ENCODE measurements at regions not wholly inside any gene's neighbourhood (a gene's known extent, or its start where the extent isn't known, plus 50 kb on each side); places are given as distances from the start of the nearest gene placed in this dataset.

DNA sequence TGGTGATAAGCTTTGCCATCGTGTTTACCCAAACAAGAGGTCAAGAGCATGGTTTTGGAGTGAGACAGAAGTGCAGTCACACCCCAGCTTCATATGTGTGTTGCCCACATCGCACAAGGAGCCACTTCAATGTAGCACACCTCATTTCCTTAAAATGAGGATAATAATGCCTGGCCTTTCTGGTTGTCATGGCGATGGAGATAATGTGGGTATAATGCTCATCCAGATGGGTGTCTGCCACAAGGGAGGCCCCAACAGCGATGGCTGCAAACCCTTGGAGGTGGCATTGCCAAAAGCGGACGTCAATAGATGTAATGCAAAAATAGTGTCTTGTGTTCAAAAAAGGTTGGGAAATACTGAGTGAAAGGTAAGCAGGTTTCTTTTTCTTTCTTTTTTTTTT is 83.1 kb upstream of the AJAP1 start:
- Histone ChIP-seq H3K4me3 (ENCODE audit: insufficient read depth, low read depth, low read length) (no peak overlapping the region), H2AK5ac (ENCODE audit: low read depth, low read length) (no peak overlapping the region), H3K4ac (ENCODE audit: low read depth, low read length) (no peak overlapping the region), H2AK9ac (replicated peaks; ENCODE audit: low read depth, low read length, poor library complexity) (no peak overlapping the region), H4K91ac (ENCODE audit: insufficient read depth, low read depth, low read length) (no peak overlapping the region), H2BK120ac (ENCODE audit: low read depth, low read length) (no peak overlapping the region), H2AFZ (replicated peaks; ENCODE audit: low read length, poor library complexity) (no peak overlapping the region), H3K79me1 (ENCODE audit: low read depth in 1 of 2, low read length in 2 of 2) (no peaks in the 10 kb centered on the region), H3K14ac (replicated peaks; ENCODE audit: low read depth, low read length) (no peak overlapping the region), H3K27me3 (ENCODE audit: control insufficient read depth, insufficient read depth, low read length) (no peaks in the 10 kb centered on the region), H3K9me1 (ENCODE audit: insufficient read depth, low read length) (no peaks in the 10 kb centered on the region), H4K5ac (ENCODE audit: low read depth, low read length) (no peak overlapping the region), H3K36me3 (ENCODE audit: control insufficient read depth, insufficient read depth, low read length) (no peaks in the 10 kb centered on the region), H3K18ac (ENCODE audit: low read depth, low read length) (no peak overlapping the region), H3K4me1 (ENCODE audit: control insufficient read depth, insufficient read depth, low read length) (no peaks in the 10 kb centered on the region), H4K8ac (ENCODE audit: low read depth in 2 of 2, low read length in 2 of 2) (no peak overlapping the region), H3K27ac (ENCODE audit: insufficient read depth, low read length) (no peak overlapping the region), H2BK15ac (ENCODE audit: low read depth, low read length) (no peak overlapping the region), H3K9ac (ENCODE audit: low read depth, low read length) (no peak overlapping the region), H4K20me1 (ENCODE audit: insufficient read depth, low read length) (no peaks in the 10 kb centered on the region), H3K56ac (ENCODE audit: extremely low read depth, insufficient read depth, low read length) (no peak overlapping the region), H3K4me2 (ENCODE audit: low read depth, low read length) (no peak overlapping the region), H3K9me3 (ENCODE audit: control insufficient read depth, insufficient read depth, low read length) (peaks cover 37% of the 10 kb centered on the region), H2BK5ac (ENCODE audit: low read depth, low read length, poor library complexity, severe bottlenecking) (no peak overlapping the region), H2BK20ac (ENCODE audit: low read depth, low read length) (no peak overlapping the region), H3K23ac (ENCODE audit: low read depth, low read length) (no peak overlapping the region)
- no peak for DNase-seq
- no peak for ATAC-seq (ENCODE audit: low read depth)
- in situ Hi-C loops (cut with MboI; ENCODE audit: low sequenced_read_pairs), result no loop called here
- dilution Hi-C loops (cut with HindIII; ENCODE audit: low sequenced_read_pairs, unreplicated experiment), result no loop called here
- intact Hi-C loops (cut with micrococcal nuclease), result no loop called here
- BruUV-seq (replicated peaks), result no TSS peak
- ChIA-PET POLR2A (ENCODE audit: unreplicated experiment) (no interaction called here), CTCF (no interaction called here)
- 40% methylated on average over 1 of the region's 6 CpGs; no CpG with 5 or more reads in 1 of the 2 experiments for WGBS, 2 experiments (ENCODE audit: extremely low coverage in 2 of 2, insufficient read length in 1 of 2)
- no peak for TF ChIP-seq POLR2A (IDR thresholded peaks at IDR 0.05; ENCODE audit: low read depth, low read length)
- no peak for TF ChIP-seq MAFK (IDR thresholded peaks at IDR 0.05; ENCODE audit: low read depth, low read length)
- TF ChIP-seq NFE2L2 (IDR thresholded peaks at IDR 0.05; ENCODE audit: low read depth, low read length), result no peak
- no peak for TF ChIP-seq RAD21 (IDR thresholded peaks at IDR 0.05; ENCODE audit: low read length)
- TF ChIP-seq CEBPB (IDR thresholded peaks at IDR 0.05; ENCODE audit: low read depth, low read length), result no peak
- TF ChIP-seq RFX5 (IDR thresholded peaks at IDR 0.05; ENCODE audit: low read depth, low read length), result no peak
- no peak for TF ChIP-seq RCOR1 (IDR thresholded peaks at IDR 0.05; ENCODE audit: insufficient replicate concordance, low read length)
- TF ChIP-seq, protein P1, sequence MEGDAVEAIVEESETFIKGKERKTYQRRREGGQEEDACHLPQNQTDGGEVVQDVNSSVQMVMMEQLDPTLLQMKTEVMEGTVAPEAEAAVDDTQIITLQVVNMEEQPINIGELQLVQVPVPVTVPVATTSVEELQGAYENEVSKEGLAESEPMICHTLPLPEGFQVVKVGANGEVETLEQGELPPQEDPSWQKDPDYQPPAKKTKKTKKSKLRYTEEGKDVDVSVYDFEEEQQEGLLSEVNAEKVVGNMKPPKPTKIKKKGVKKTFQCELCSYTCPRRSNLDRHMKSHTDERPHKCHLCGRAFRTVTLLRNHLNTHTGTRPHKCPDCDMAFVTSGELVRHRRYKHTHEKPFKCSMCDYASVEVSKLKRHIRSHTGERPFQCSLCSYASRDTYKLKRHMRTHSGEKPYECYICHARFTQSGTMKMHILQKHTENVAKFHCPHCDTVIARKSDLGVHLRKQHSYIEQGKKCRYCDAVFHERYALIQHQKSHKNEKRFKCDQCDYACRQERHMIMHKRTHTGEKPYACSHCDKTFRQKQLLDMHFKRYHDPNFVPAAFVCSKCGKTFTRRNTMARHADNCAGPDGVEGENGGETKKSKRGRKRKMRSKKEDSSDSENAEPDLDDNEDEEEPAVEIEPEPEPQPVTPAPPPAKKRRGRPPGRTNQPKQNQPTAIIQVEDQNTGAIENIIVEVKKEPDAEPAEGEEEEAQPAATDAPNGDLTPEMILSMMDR (conservative IDR thresholded peaks at IDR 0.05; ENCODE audit: low read depth, low read length), result no peak
- no peak for TF ChIP-seq CHD1 (IDR thresholded peaks at IDR 0.05; ENCODE audit: low read depth, low read length)
- no peak for TF ChIP-seq FOS (IDR thresholded peaks at IDR 0.05; ENCODE audit: low read depth, low read length)
- TF ChIP-seq BHLHE40 (IDR thresholded peaks at IDR 0.05; ENCODE audit: low read depth, low read length), result no peak
- TF ChIP-seq, protein P2, sequence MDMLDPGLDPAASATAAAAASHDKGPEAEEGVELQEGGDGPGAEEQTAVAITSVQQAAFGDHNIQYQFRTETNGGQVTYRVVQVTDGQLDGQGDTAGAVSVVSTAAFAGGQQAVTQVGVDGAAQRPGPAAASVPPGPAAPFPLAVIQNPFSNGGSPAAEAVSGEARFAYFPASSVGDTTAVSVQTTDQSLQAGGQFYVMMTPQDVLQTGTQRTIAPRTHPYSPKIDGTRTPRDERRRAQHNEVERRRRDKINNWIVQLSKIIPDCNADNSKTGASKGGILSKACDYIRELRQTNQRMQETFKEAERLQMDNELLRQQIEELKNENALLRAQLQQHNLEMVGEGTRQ (IDR thresholded peaks at IDR 0.05; ENCODE audit: low read depth, low read length), result no peak
- no peak for TF ChIP-seq SMC3 (IDR thresholded peaks at IDR 0.05; ENCODE audit: low read depth, low read length)
- no peak for TF ChIP-seq MAZ (IDR thresholded peaks at IDR 0.05; ENCODE audit: borderline replicate concordance, low read depth, low read length)
- TF ChIP-seq ELK1 (IDR thresholded peaks at IDR 0.05; ENCODE audit: borderline replicate concordance, low read depth, low read length), result no peak
- no peak for TF ChIP-seq MXI1 (IDR thresholded peaks at IDR 0.05; ENCODE audit: borderline replicate concordance, low read depth, low read length)
